Fibroblast of lung (primary cell): ENCODE measurements at regions not wholly inside any gene's neighbourhood (a gene's known extent, or its start where the extent isn't known, plus 50 kb on each side); places are given as distances from the start of the nearest gene placed in this dataset.

ENCODE experiments used
- CTCF ChIP-seq, 2 donors: IDR thresholded peaks in 1 of 2; conservative IDR thresholded peaks in 1 of 2; 1 replicate in 1 of 2; 2 replicates in 1 of 2; pipeline ENCODE4 v1.5.1; 2011 to 2012; ENCODE audit warnings: low read length in 2 of 2, control low read depth in 1 of 2, inconsistent platforms in 1 of 2, low read depth in 1 of 2, mild to moderate bottlenecking in 1 of 2
- EZH2 ChIP-seq: IDR thresholded peaks from 2 replicates; pipeline ENCODE4 v1.5.1; 2012; ENCODE audit warnings: low read length, control low read depth, mild to moderate bottlenecking; ENCODE audit errors: missing control alignments

DNA sequence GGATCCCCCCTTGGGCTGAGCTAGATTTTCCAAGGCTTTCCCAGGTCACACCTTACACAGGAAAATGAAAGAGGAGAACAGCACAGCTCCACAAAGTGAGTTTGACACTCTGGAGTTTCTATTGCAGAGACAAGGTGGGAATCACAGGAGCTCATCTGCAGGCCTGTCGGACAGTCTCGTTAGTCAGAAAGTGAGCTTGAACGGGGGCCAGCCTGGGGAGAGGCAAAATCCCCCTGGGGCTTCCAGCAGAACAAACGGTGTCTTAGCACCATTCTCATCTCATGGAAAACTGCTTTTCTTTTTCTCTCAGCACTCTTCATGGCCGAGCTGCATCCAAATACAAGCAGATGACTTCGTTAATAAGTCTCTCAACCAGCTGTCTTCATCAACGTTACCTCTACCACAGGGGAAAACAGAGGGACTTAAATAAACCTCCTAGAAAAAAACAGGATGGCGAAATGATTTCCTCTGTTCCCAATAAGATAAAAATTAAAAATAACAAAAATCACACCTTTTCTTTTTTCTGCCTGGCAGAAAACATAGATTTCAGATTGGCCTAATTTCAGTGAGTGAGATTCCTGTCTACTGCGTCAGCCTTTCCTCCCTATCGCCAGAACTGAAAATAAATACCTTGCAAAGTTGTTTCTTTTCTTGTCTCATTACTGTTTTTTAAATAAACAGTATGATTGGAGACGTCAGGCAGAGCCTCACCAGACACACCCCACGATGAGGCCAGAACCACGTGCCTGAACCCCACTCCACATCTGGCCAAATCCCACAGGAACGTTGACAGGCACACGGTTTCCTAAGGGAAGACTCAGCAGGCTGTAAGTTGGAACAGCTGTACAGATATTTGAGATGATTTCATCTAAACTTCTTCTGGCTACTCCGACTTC, 219.0 kb downstream of the TTLL2 start:
- TF ChIP-seq CTCF (conservative IDR thresholded peaks at IDR 0.05 in 1 of 2, IDR thresholded peaks at IDR 0.05 in 1 of 2; ENCODE audit: low read depth in 1 of 2, low read length in 2 of 2) (no peak), EZH2 (no peak)
